K562 (cell line): ENCODE measurements at regions not wholly inside any gene's neighbourhood (a gene's known extent, or its start where the extent isn't known, plus 50 kb on each side); places are given as distances from the start of the nearest gene placed in this dataset.

ENCODE experiments used
- CHD4 ChIP-seq: fragments of 200-600 bp; sonication (generic); IDR thresholded peaks from 3 replicates; pipeline ENCODE4 v1.6.1; 2012; ENCODE audit warnings: low read depth, mild to moderate bottlenecking, mixed read lengths, low read length, inconsistent platforms; ENCODE audit not compliant: insufficient read depth, insufficient replicate concordance, poor library complexity, severe bottlenecking
- CREM ChIP-seq: IDR thresholded peaks from 2 replicates; pipeline ENCODE4 v1.6.1; 2014; ENCODE audit warnings: antibody characterized with exemption, low read depth
- CTCF ChIP-seq, 3 experiments: IDR thresholded peaks in 2 of 3; conservative IDR thresholded peaks in 1 of 3; 2 replicates each; pipeline ENCODE4 v1.5.1; 2011 to 2012; ENCODE audit warnings: low read length in 3 of 3, mild to moderate bottlenecking in 3 of 3, control low read depth in 2 of 3, improper control_type of control experiment in 1 of 3, inconsistent platforms in 1 of 3, low read depth in 1 of 3, mixed read lengths in 1 of 3, moderate library complexity in 1 of 3; ENCODE audit not compliant: insufficient read depth in 2 of 3
- EZH2 ChIP-seq: IDR thresholded peaks from 2 replicates; pipeline ENCODE4 v1.6.1; 2012; ENCODE audit warnings: low read depth, mild to moderate bottlenecking, inconsistent platforms, low read length, borderline replicate concordance
- HDAC2 ChIP-seq: fragments of 450-650 bp; IDR thresholded peaks from 2 replicates; pipeline ENCODE4 v1.6.1; 2016; ENCODE audit warnings: mild to moderate bottlenecking
- SRSF1 ChIP-seq: fragments of 200-400 bp; formaldehyde crosslinking; IDR thresholded peaks from 2 replicates; pipeline ENCODE4 v1.6.1; 2017; ENCODE audit warnings: mild to moderate bottlenecking, low read depth, low read length, moderate library complexity
- TARDBP ChIP-seq: fragments of 450-650 bp; IDR thresholded peaks from 2 replicates; pipeline ENCODE4 v1.6.1; 2016
- TRIM25 ChIP-seq: fragments of 450-650 bp; IDR thresholded peaks from 2 replicates; pipeline ENCODE4 v1.7.0; 2016; ENCODE audit warnings: borderline replicate concordance
- ZKSCAN1 ChIP-seq: fragments of 150-350 bp; IDR thresholded peaks from 2 replicates; pipeline ENCODE4 v1.6.1; 2016; ENCODE audit warnings: low read depth, low read length
- ZNF175 ChIP-seq: fragments of 200-800 bp; sonication (Bioruptor generic); IDR thresholded peaks from 2 replicates; pipeline ENCODE4 v1.6.1; 2016; ENCODE audit warnings: low read depth, mild to moderate bottlenecking, missing genetic modification characterization, missing compliant biosample characterization
- ZNF407 ChIP-seq: fragments of 450-650 bp; IDR thresholded peaks from 2 replicates; pipeline ENCODE4 v1.6.1; 2016; ENCODE audit warnings: low read depth
- ZNF79 ChIP-seq: fragments of 250-450 bp; sonication (Bioruptor Pico); IDR thresholded peaks from 2 replicates; pipeline ENCODE4 v1.4.0; 2020; ENCODE audit warnings: low read depth, mild to moderate bottlenecking, moderate library complexity

GRCh38 chr20:56870271-56870670 is 241.2 kb downstream of the TFAP2C start:
- TF ChIP-seq TRIM25 (no peak), ZNF79 (CRISPR knock-in tag) (no peak), CHD4 (no peak), ZNF175 (CRISPR knock-in tag) (no peak), EZH2 (no peak), ZNF407 (no peak), HDAC2 (no peak), CTCF (IDR thresholded peaks at IDR 0.05 in 2 of 3, conservative IDR thresholded peaks at IDR 0.05 in 1 of 3; ENCODE audit: insufficient read depth in 2 of 3, low read depth in 1 of 3, low read length in 3 of 3) (no peak), SRSF1 (no peak), ZKSCAN1 (no peak), TARDBP (no peak), CREM (no peak)
